ENCODE measurements at regions not wholly inside any gene's neighbourhood (a gene's known extent, or its start where the extent isn't known, plus 50 kb on each side); places are given as distances from the start of the nearest gene placed in this dataset.

DNA sequence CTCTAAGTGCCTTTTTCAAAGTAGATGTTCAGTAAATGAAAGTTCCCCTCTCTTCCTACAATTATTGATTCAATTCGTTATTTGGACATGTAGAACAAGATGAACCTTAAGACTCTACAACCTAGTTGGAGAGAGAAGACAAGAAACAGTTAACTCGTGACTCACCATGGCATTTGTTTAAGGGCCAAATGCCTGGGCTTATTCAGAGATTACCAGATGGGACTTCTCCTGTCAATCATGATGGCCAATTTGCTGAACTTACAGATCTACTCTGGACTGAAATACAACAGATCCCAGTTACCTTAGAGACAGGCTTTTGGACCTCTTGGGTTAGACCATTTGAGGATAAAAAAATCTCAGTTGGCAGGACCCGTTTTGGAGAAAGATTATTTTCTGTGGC is 93.5 kb downstream of the C1orf94 start:
- ATAC-seq = no peak
- DNase-seq = no peak
- intact Hi-C loops (cut with DNase I) = no loop called here

DNA sequence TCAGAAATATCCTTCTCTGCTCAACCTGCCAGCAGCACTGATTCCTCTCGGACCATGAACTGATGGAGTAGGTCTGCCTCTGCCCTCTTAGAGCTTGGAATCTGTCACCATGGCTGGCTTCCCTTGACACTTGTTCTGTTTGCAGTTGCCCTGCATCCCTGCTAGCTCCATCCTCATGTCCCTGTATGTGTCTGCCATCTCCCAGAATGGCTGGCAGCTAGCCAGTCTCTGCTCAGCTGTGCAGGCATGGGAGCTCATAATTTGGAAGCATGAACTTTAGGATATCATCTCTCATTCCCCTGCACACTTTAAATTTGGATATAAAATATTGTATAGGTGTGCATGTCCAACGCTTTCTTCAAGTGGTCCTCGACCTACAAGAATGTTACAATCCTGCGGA is 95.4 kb downstream of the C1orf94 start:
- intact Hi-C loops (cut with DNase I) = no loop called here
- DNase-seq = no peak
- ATAC-seq = no peak

DNA sequence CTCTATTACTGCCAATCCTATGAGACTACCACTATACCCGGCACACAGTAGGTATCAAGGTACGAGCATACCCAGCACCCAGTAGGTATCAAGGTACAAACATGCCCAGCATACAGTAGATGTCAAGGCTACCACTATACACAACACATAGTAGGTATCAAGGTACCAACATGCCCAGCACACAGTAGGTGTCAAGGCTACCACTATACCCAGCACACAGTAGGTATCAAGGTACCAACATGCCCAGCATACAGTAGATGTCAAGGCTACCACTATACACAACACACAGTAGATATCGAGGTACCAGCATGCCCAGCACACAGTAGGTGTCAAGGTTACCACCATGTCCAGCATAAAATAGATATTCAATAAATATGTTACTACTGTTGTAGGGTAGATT is 98.4 kb downstream of the C1orf94 start:
- intact Hi-C loops (cut with DNase I) = no loop called here
- ATAC-seq = no peak

DNA sequence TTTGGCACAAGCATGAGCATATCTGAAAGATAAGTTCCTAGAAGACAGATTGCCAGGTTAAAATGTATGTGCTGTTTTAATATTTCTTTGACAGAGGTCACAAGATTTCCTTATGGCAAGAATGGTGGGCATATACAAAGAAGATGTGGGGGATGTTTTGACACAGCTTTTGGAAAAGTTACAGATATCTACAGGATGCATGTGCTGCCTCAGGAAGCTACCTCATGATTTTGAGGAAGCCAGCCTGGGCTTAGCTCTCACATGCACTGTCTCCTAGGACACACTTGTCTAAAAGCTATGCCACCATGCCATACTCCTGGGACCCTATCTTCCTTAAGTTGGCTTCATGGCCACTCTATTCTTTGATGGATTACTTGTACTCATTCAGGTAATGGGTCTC is 99.9 kb downstream of the C1orf94 start:
- DNase-seq (no peak), ATAC-seq (no peak)
- intact Hi-C loops (cut with DNase I) = no loop called here

More for the DNA sequence above, 98.4 kb downstream of the C1orf94 start:
- no peak for DNase-seq

DNA sequence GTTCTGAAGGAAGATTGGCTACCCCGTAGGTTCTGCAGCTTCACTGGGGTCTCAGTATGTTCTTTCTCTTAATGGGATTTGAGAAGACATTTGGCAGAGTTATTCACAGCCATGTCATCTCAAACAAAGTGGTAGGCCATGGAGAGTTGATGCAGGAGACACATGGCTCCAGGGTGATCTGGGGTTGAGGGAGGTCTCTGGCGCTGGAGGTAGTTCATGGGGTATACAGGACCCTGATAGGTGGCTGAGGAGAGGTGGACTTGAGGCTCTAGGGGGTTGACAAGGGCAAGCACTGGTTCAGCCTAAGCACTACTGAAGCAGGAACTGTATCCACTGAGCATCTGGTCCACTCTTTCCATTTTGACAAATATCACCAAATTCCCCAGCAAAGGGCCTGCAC is 100.4 kb downstream of the C1orf94 start:
- no peak for DNase-seq
- no peak for ATAC-seq
- intact Hi-C loops (cut with DNase I) = no loop called here

DNA sequence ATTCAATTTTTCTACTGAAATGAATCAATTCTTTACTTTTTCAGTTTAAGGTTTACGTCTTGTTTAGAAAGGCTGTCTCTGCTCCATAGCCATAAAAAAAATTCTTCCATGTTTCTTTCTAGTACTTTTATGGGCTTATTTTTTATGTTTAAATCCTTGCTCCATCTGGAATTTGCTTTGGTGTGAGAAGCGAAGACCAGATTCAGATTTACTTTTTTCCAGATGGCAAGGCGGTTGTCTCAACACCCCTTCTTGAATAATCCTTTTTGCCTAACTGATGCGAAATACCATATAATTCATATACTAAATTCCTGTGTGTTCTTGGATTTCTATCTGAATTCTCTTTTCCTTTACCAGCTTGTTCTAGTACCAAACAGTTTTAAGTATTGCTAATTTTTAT is 101.5 kb downstream of the C1orf94 start:
- ATAC-seq = no peak
- DNase-seq = no peak
- intact Hi-C loops (cut with DNase I) = no loop called here

DNA sequence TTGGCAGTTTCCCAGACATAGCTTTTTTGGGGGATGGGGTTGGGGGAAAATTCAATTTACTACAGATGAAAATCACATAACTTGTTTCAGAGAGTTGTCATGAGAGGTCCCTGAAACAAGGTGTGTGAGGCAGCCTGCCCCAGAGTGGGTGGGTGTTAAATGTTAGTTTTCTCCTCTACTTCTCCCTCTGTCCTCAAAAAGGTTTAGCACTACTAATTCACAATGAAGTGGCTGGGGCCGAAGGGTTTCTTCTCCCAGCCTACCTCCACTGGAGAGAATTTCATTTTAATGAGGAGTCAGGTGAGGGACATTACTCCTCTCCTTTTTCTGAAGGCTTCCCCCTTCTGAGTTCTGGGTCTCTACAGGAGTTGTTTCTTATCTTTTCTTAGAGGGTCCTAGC is 103.3 kb downstream of the C1orf94 start:
- DNase-seq (no peak), ATAC-seq (no peak)
- intact Hi-C loops (cut with DNase I) = no loop called here

DNA sequence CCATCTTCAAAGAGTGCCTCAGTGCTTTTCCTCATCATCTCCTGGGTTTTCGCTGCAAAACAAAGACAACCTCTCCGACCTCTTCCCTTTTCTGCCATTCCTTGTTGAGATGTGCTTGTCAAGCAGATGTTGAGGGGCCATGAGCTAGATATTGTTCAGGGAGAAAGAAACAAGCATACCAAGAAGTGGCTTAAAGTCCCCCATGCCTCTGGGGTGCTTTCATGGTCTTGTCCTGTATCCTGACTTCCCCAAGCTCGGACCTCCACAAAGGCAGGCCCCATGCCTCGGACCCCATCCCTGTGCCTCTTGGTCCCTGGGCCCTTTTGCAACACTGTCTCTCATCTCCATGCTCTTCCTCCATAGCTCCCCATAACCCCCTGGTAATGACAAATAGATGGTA is 103.8 kb downstream of the C1orf94 start:
- ATAC-seq (no peak), DNase-seq (no peak)
- intact Hi-C loops (cut with DNase I) = no loop called here

DNA sequence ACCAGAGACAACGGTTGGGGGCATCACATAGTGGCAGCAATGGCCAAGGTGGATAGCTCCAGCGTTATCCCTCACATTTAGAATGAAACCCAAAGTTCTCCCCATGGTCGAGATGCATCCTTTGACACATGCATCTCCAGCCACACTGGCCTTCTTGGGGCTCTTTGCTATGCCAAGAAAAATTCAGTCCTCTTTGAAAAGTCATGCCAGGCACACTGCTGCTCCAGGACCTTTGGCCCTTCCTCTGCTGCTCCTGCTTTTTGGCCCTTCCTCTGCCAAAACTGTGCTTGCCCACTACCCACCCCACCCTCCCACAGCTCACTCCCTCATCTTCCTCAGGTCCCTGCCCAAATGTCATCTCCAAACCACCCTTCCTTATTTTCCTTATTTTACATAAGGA is 106.4 kb downstream of the C1orf94 start:
- intact Hi-C loops (cut with DNase I) = no loop called here
- ATAC-seq (no peak), DNase-seq (no peak)

DNA sequence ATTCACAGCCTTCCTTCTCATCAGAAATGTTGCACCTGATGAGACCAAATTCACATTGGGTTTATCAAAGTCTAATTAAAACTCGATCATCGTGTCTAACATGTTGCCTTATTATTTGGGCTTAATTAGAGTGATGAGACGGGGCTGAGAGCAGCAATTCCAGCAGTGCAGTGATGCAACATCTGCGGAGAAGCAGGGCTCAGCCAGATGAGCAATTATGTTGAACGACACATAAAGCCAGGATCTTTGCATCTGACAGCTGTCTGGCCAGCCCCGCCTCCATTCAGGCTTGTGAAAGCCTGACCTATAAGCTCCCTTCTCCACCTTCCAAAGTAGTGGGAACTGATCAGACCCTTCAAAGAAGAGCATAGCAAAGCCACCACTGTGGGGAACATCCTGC is 109.8 kb downstream of the C1orf94 start:
- intact Hi-C loops (cut with DNase I) = no loop called here
- no peak for DNase-seq
- no peak for ATAC-seq

DNA sequence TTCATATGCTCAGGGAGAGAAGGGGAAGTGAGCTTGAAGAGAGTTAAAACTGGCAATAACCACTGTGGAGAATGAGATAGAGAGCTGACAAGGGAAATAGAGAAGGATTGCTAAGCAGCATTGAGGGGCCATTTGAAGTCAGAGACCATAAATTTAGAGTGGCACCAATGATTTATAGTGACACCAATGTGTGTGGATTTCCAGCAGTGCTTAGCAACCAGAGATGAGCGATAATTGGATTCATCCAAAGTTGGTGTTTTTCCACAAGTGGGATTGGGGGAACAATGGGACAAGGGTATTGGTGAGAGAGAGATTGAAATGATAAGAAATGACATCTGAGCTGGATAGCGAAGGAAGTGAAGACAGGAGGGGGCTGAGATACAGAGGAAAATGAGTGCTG is 114.1 kb downstream of the C1orf94 start:
- ATAC-seq (no peak), DNase-seq (no peak)
- intact Hi-C loops (cut with DNase I) = no loop called here

DNA sequence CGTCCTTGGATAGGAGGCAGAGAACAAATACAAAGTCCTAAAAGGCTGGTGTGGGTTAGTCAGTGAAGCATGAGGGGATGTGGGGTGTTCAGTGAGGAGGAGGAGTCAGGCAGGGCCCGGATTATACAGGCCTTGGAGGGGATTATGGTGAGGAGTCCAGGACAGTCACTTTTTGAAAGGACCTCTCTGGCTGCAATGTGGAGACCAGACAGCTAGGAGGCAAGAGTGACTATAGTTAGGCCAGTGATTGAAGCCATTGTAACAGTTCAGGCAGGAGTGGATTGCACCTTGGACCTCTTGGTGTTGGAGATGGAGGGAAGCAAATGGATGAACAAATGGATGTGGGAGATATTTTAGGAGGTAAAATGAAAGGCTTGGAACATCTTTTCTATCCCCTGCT is 115.8 kb downstream of the C1orf94 start:
- intact Hi-C loops (cut with DNase I) = no loop called here
- ATAC-seq (no peak), DNase-seq (no peak)

DNA sequence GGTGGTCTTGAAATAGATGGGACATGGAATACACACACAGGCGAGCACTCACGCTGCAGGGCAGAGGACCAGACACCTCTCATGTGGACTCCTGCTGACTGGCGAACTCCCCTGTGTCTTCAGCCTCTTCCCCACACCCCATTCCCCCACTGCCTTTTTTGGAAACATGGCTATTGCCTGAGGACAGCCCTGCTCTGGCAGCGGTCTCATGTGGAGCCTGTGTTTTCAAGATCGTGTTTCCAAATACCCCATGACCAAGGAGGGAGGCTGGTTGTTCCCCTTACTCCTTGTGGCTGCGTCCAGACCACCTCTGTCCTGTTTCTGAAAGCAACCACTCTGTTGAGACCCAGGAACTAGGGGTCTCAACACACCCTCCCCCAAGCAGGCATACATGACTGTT is 119.4 kb downstream of the C1orf94 start:
- intact Hi-C loops (cut with DNase I) = no loop called here
- ATAC-seq (no peak), DNase-seq (no peak)

DNA sequence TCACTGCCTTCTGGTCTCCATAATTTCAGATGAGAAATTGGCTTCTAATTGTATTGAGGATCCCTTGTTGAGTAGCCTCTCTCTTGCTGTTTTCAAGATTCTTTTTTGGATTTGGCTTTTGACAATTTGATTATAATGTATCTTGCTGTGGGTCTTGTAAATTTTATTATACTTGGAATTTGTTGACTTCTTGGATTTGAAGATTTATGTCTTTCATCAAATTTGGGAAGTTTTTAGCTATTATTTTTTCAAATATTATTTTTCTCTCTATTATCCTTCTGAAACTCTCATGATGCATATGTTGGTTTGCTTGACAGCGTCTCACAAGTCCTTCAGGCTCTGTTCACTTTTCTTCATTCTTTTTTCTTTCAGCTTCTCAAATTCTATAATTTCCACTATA is 126.1 kb downstream of the C1orf94 start:
- no peak for ATAC-seq
- DNase-seq = no peak
- intact Hi-C loops (cut with DNase I) = no loop called here

DNA sequence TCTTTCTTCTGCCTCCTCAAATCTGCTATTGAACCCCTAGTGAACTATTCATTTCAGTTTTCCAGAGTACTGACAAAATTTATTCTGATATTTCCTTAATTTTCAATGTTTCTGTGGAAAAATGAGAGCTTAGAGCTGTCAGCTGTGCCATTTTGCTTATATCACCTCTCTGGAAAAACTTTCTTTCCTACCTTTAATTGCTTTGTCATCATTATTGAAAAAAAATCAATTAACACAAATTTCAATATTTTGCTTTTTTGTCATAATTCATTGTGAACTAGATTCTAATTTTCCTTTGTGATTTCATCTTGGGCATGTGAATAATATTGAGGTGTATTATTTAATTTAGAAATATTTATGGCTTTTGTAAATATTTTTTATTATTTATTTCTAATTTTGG is 126.5 kb downstream of the C1orf94 start:
- no peak for DNase-seq
- intact Hi-C loops (cut with DNase I) = no loop called here
- no peak for ATAC-seq

DNA sequence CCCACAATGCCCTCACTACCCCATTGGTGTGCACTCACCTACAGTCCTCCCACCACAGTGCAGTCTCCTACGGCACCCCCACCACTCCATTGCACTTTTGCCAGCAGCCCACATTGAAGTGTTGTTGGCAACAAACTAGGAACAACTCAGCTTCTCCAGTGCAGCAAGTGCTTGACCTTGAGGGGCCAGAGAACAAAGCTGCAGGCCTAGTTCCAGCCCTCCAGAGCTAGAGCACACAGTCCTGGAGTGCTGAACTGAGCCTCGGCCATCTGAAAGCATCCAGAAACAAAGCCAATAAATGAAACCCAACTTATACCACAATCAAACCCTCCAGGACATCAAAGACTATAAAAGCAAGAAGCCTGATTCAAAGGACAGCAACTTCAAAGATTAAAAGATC is 129.9 kb downstream of the C1orf94 start:
- no peak for DNase-seq
- ATAC-seq = no peak
- intact Hi-C loops (cut with DNase I) = no loop called here

DNA sequence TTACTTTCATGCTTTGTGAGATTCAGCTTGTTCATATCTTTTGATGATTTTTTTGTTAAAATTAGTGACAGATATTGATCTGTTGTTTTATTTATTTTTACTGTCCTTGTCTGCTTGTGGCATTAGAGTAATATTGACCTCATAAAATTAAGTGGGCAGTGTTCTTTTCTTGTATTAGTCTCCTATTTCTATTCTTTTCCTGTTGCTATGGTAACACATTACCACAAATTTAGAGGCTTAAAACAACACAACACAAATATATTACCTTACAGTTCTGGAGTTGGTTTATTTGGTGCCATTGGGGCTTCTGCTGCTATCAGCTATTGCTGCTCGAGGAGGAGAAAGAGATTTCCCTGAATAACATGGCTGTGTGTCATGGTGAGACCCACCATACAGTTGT is 135.7 kb downstream of the C1orf94 start:
- DNase-seq (no peak), ATAC-seq (no peak)
- intact Hi-C loops (cut with DNase I) = no loop called here

DNA sequence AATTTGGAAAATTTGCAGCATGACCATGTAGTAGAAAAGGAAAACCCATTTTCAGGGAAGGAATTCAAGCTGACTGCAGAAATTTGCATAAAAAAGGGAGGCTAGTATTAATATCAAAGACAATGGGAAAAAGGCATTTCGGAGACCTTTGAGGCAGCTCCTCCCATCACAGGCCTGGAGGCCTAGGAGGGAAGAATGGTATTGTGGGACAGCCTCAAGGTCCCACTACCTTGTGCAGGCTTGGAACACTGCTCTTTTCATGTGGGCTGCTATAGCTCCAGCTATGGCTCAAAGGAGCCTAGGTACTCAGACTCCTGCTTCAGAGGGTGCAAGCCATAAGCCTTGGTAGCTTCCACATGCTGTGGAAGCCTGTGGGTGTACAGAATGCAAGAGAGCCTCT is 139.3 kb downstream of the C1orf94 start:
- ATAC-seq (no peak), DNase-seq (no peak)
- intact Hi-C loops (cut with DNase I) = no loop called here

DNA sequence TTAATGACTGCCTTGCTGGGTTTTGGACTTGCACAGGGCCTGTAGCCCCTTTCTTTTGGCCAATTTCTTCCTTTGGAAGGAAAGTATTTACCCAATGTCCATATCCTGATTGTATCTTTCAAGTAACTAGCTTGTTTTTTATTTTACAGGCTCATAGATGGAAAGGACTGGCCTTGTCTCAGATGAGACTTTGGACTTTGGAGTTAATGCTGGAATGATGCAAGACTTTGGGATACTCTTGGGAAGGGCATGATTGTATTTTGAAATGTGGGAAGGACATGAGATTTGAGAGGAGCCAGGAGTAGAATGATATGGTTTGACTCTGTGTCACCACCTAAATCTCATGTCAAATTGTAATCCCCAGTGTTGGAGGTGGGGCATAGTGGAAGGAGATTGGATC is 140.1 kb downstream of the C1orf94 start:
- intact Hi-C loops (cut with DNase I) = no loop called here
- DNase-seq (no peak), ATAC-seq (no peak)

DNA sequence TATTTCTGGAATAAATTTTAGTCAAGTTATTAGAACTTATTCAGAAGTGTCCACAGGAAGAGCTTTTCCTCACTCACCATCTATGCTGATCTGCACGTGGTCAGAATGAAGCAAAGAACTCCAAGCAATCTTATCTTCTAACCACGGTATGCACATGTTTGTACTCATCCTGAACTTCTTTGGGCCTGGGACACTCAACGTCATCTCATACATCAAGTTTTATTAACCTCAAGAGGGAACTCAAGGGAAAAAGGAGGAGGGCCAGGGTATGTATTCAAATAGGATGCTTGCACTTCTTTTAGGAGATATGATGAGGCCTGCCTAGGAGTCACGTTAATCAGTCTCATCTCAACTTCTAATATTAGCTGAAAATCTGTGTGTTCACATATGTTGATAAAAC is 142.5 kb downstream of the C1orf94 start:
- no peak for DNase-seq
- intact Hi-C loops (cut with DNase I) = no loop called here
- no peak for ATAC-seq

DNA sequence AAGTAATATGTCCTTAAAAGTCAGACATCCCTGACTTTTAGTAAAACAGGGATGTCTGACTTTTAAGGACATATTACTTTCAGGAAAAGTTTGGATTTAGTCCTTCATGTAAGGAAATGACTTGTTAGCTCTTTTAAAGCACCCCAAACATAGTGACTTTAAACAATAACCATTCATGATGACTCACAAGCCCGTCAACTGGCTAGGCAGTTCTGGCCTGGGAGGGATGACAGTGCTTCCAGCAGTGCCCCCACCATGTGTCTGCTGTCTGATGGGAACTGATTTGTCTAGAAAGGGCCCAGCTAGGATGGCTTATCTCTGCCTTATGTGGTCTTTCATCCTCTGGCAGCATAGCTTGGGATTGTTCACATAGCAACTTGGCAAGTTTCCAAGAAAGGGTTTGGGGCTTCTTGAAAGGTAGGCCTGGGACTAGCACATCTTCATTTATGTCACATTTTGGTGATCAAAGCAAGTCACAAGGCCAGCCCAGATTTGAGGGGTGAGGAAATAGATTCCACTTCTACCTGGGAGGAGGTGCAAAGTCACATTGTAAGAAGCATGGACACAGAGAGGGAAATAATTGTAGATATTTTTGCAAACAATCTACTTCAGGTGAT is 143.5 kb downstream of the C1orf94 start:
- intact Hi-C loops (cut with DNase I) = no loop called here
- no peak for DNase-seq

DNA sequence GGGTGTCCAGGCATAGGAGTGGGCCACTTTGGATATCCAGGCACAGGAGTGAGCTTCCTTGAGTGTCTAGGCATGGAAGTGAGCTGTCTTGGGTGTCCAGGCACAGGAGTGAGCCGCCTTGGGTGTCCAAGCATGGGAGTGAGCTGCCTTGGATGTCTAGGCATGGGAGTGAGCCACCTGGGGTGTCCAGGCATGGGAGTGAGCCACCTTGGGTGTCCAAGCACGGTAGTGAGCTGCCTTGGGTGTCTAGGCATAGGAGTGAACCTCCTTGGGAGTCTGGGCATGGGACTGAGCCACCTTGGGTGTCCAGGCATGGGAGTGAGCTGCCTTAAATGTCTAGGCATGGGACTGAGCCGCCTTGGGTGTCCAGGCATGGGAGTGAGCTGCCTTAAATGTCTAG is 146.3 kb downstream of the C1orf94 start:
- no peak for ATAC-seq

More for the DNA sequence above, 143.5 kb downstream of the C1orf94 start:
- ATAC-seq = no peak

More for the DNA sequence above, 146.3 kb downstream of the C1orf94 start:
- intact Hi-C loops (cut with DNase I) = no loop called here
- no peak for DNase-seq
